Ovary (tissue), 7 donors: ENCODE measurements at regions not wholly inside any gene's neighbourhood (a gene's known extent, or its start where the extent isn't known, plus 50 kb on each side); places are given as distances from the start of the nearest gene placed in this dataset.

Experiments
- DNase-seq, 5 donors: peaks; one replicate each; pipeline ENCODE4 v3.0.0-alpha.2; 2019 to 2020
- H3K27ac ChIP-seq, 2 donors: fragments of 200-600 bp; one replicate each; pipeline versions ENCODE4 v1.5.1 to v1.8.0; 2019 to 2022
- H3K27me3 ChIP-seq: fragments of 200-600 bp; one replicate; pipeline ENCODE4 v1.8.0; 2022
- H3K36me3 ChIP-seq: fragments of 200-600 bp; sonication (generic); one replicate; pipeline ENCODE4 v1.5.1; 2019
- H3K4me1 ChIP-seq: one replicate; pipeline ENCODE4 v1.8.1; 2013; ENCODE audit warnings: mild to moderate bottlenecking, moderate library complexity; ENCODE audit not compliant: insufficient read depth
- H3K4me3 ChIP-seq: fragments of 200-600 bp; sonication (generic); one replicate; pipeline ENCODE4 v1.5.1; 2017
- H3K9me3 ChIP-seq, 2 donors: fragments of 200-600 bp in 1 of 2; sonication (generic) in 1 of 2; one replicate each; pipeline versions ENCODE4 v1.5.1 to v1.8.1; 2013 to 2019; ENCODE audit warnings: mild to moderate bottlenecking in 1 of 2, moderate library complexity in 1 of 2
- CTCF ChIP-seq, 3 donors: fragments of 450-650 bp in 2 of 3; fragments of 200-600 bp in 1 of 3; IDR thresholded peaks; one replicate each; pipeline versions ENCODE4 v1.5.1 to v1.8.0; 2016 to 2022; ENCODE audit warnings: antibody characterized with exemption in 3 of 3, mild to moderate bottlenecking in 1 of 3
- EP300 ChIP-seq: sonication (generic); formaldehyde crosslinking; IDR thresholded peaks from one replicate; pipeline ENCODE4 v1.6.1; 2017; ENCODE audit warnings: antibody characterized with exemption
- POLR2A ChIP-seq: fragments of 450-650 bp; IDR thresholded peaks from one replicate; pipeline ENCODE4 v1.6.1; 2017; ENCODE audit warnings: antibody characterized with exemption, mild to moderate bottlenecking, moderate library complexity
- WGBS, 3 donors: extraction: QIAGEN DNeasy Blood & Tissue Kit in 1 of 3; methylation state at CpG; one replicate each; pipeline versions ENCODE4 v1.1.5 to v1.1.7; 2013 to 2017; 5-methylcytosine and 5-hydroxymethylcytosine counted together
- intact Hi-C, 4 donors: fragments of 100-400 bp; cut with DNase I; formaldehyde crosslinking; loops; one replicate each; pipeline versions ENCODE4 v1.11.0 to v1.15.1; 2022 to 2023
- donor health status: DM: no; HTN: no; CAD: no; lungs with moderate emphysema.
- donor health status: DM: no; HTN: no; CAD: no.
- donor health status: Bipolar disorder and iron deficiency.
- donor health status: DM: no; HTN: no; CAD: no.
- donor health status: DM: yes; HTN: yes; CAD: no.

DNA sequence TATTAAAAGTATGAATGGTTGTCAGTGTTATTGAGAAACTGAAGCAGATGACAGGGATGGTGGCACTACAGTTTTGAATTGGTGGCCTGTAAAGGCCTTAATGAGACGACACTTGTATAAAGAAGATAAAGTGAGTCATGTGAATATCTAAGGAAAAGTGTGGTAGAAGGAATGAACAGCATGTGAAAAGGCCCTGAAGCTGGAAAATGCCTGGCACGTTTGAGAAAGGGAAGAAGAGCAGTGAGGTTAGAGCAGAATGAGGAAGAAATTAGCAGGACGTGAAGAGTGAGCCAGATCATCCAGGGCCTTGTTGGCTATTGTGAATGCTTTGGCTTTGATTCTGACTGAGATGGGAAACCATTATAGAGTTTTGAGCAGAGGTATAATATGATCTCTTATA lies 387.6 kb upstream of the DPH6 start:
- WGBS, 3 donors, result 87 to 90% (median 89%) methylated on average over 3 of the region's 3 CpGs
- no peak overlapping the region for H3K27ac ChIP-seq
- H3K4me3 ChIP-seq, result no peak overlapping the region
- H3K36me3 ChIP-seq, result no peaks in the 10 kb centered on the region
- intact Hi-C loops, result no loop called here
- H3K9me3 ChIP-seq, result no peaks in the 10 kb centered on the region
- no peaks in the 10 kb centered on the region for H3K4me1 ChIP-seq
- no peaks in the 10 kb centered on the region for H3K27me3 ChIP-seq
- no peak for TF ChIP-seq EP300
- TF ChIP-seq CTCF (IDR thresholded peaks at IDR 0.05), result no peak
- TF ChIP-seq POLR2A, result no peak
- DNase-seq, result no peak

- Histone ChIP-seq H3K27ac (no peak overlapping the region), H3K4me1 (no peaks in the 10 kb centered on the region), H3K9me3 (no peaks in the 10 kb centered on the region), H3K36me3 (no peaks in the 10 kb centered on the region), H3K27me3 (no peaks in the 10 kb centered on the region), H3K4me3 (no peak overlapping the region)
- intact Hi-C loops, result no loop called here
- TF ChIP-seq EP300 (no peak), CTCF (IDR thresholded peaks at IDR 0.05) (no peak)
- WGBS, 3 donors, result 85 to 88% (median 88%) methylated on average over 3 of the region's 3 CpGs
- DNase-seq, result no peak
Observed at GRCh38 chr15:35934383-35935049, 388.6 kb upstream of the DPH6 start.

DNA sequence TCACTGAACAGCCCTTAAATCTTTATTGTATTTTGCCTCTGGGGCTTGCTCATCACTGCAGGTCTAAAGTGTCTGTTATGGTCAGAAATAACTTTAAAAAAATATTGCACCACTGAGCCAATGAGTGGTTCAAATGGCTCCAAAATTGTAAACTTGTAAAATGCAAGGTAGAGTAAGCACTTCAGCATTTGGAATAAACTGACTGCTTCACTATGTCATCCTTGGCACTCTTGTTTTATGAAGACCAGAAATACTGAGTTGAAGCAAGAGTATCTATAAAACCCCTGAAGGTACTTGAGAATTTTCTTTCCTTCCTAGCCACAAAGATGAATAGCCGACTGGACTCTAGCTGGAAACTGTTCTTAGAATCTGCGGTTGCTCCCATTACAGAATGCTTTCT lies 390.3 kb upstream of the DPH6 start:
- TF ChIP-seq CTCF (IDR thresholded peaks at IDR 0.05), result no peak
- no peak for TF ChIP-seq POLR2A
- TF ChIP-seq EP300, result no peak
- 96 to 100% (median 99%) methylated on average over 2 of the region's 2 CpGs for WGBS, 3 donors
- intact Hi-C loops, result no loop called here
- no peaks in the 10 kb centered on the region for H3K4me1 ChIP-seq
- DNase-seq, result no peak
- no peaks in the 10 kb centered on the region for H3K27me3 ChIP-seq
- no peak overlapping the region for H3K27ac ChIP-seq
- no peaks in the 10 kb centered on the region for H3K9me3 ChIP-seq
- H3K36me3 ChIP-seq, result no peaks in the 10 kb centered on the region
- H3K4me3 ChIP-seq, result no peak overlapping the region

- intact Hi-C loops, result no loop called here
- Histone ChIP-seq H3K4me1 (no peaks in the 10 kb centered on the region), H3K9me3 (no peaks in the 10 kb centered on the region), H3K27me3 (no peaks in the 10 kb centered on the region), H3K36me3 (no peaks in the 10 kb centered on the region), H3K27ac (no peak overlapping the region), H3K4me3 (no peak overlapping the region)
- DNase-seq, result no peak
- 87 to 92% (median 88%) methylated on average over 1 of the region's 1 CpG for WGBS, 3 donors
- no peak for TF ChIP-seq POLR2A
Observed at GRCh38 chr15:35937380-35937779, 391.4 kb upstream of the DPH6 start.

DNA sequence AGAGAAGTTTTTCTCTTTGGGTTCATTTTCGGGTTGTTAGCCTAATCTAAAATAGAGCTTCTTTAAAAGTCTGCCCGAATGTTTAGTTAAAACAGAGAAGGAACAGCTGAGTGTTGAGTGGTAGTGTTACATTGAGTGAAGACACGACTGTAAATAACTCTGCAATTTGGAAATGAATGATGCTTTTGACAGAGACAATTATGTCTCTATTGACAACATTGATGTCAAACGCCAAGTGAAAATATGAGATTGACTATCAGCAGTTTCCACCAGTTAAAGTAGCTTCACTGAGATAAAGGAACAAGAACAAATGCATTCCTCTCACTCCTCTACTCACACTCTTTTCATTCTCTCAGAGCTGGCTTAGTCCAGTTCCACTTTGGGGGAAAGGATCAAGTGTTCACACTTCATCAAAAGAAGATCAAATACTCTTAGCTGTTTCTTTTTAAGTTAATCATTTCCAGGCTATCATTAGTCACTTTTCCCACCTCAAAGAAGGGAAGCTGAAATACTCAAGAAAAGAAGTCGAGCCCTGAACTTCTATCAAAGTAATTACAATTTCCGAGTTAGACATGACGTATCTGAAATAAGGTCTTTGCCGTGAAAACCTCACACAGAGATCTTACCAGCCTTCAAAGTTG lies 399.1 kb upstream of the DPH6 start:
- Histone ChIP-seq H3K27me3 (no peaks in the 10 kb centered on the region), H3K9me3 (no peaks in the 10 kb centered on the region), H3K4me1 (no peaks in the 10 kb centered on the region), H3K27ac (no peak overlapping the region), H3K4me3 (no peak overlapping the region), H3K36me3 (no peaks in the 10 kb centered on the region)
- DNase-seq, result no peak
- TF ChIP-seq POLR2A (no peak), CTCF (IDR thresholded peaks at IDR 0.05) (no peak), EP300 (no peak)
- intact Hi-C loops, result no loop called here
- WGBS, 3 donors, result 84 to 87% (median 87%) methylated on average over 8 of the region's 8 CpGs
